ENCODE measurements at regions not wholly inside any gene's neighbourhood (a gene's known extent, or its start where the extent isn't known, plus 50 kb on each side); places are given as distances from the start of the nearest gene placed in this dataset.
"Not testable (repeated sequence)": the region's sequence is repeated elsewhere in the genome, so short reads cannot be mapped to it uniquely, and the experiment has no call there.

GRCh38 chr2:128511731-128512378 lies 193.2 kb upstream of the HS6ST1 start:
- Histone ChIP-seq H3K4me1 (ENCODE audit: control insufficient read depth, insufficient read depth, low read length, poor library complexity, severe bottlenecking) (no peaks in the 10 kb centered on the region), H3K9me3 (ENCODE audit: control insufficient read depth, low read length) (no peaks in the 10 kb centered on the region), H3K27me3 (replicated peaks; ENCODE audit: control insufficient read depth, insufficient read depth, low read length, poor library complexity, severe bottlenecking) (no peaks in the 10 kb centered on the region), H3K27ac (ENCODE audit: insufficient read depth, low read length, poor library complexity, severe bottlenecking) (no peak overlapping the region), H3K36me3 (ENCODE audit: control insufficient read depth, insufficient read depth, low read length) (no peaks in the 10 kb centered on the region), H3K4me3 (ENCODE audit: insufficient read depth, low read depth, low read length, poor library complexity, severe bottlenecking) (no peak overlapping the region)
- no peak for DNase-seq

DNA sequence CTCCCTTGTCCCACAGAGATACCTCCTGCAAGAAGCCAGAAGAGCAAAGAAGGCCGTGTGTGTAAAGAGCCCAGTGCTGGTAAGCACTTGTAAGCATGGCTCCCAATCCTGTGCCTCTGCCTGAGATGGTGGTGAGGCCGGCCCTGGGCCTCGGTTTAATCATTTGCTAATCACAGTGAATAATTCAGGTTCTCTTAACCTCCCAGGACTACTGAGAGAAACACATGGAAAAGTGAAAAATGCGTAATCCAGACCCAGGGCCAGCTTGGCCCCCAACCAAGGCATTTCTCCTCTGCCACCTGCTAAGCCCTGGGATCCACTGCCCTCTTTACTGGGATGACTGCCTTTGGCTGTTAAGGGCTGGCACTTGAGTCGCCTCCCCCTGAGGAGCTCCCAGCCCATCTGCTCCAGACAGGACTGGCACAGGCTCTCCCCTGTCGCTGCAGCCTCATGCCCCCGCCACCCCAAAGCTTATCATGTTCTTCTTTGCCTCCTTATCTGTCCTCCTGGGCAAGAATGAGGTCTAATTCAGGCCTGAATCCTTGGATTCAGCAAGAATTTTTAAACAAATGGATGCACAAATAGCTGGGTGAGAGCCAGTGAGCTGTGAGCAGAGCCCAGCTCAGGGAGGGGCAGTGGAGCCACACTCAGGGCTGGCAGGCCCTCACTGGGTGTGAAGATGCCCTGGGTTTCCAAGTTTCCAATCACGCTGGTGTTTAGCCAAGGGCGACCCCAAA lies 193.9 kb upstream of the HS6ST1 start:
- Histone ChIP-seq H3K27me3 (replicated peaks; ENCODE audit: control insufficient read depth, insufficient read depth, low read length, poor library complexity, severe bottlenecking) (no peaks in the 10 kb centered on the region), H3K4me1 (ENCODE audit: control insufficient read depth, insufficient read depth, low read length, poor library complexity, severe bottlenecking) (no peaks in the 10 kb centered on the region), H3K4me3 (ENCODE audit: insufficient read depth, low read depth, low read length, poor library complexity, severe bottlenecking) (no peak overlapping the region), H3K36me3 (ENCODE audit: control insufficient read depth, insufficient read depth, low read length) (no peaks in the 10 kb centered on the region), H3K9me3 (ENCODE audit: control insufficient read depth, low read length) (no peaks in the 10 kb centered on the region), H3K27ac (ENCODE audit: insufficient read depth, low read length, poor library complexity, severe bottlenecking) (no peak overlapping the region)
- DNase-seq: no peak

DNA sequence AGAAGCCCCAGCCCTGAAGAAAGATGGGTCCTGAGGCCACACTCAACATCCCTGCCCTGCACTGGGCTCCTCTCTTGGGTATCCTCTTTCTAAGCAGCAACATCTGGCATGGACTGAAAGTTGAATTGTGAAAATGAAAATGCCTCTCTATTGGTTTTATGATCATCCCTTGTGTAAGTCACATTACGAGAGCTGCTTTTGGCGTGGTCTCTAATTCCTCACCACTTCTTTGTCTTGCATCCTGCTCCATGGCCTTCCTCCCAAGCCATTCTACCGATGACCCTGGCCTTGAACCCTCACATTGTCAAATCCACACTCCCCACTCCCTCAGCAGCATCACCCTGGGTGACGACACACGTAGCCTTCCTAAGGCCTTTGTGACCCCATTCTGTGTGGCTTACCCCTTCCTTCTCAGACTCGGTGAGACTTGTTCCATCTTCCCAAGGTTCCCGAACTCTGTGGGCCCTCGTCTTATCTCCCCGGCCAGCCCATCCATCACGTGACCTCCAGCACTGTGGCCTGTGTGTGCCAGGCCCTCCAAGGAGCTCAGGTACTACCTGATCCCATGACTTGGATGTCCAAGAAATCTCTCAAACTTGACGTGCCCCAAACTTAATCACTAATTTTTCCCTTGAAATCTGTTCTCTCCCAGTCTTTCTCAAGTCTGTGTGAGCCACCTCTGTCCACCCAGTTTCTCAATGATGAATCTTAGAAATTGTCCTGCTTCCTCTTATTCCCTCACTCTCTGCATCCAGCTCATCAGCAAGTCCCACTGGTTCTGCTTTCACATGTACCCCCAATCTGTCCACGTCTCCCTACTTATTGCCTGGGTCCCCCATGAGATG lies 194.7 kb upstream of the HS6ST1 start:
- H3K27ac ChIP-seq (ENCODE audit: insufficient read depth, low read length, poor library complexity, severe bottlenecking): no peak overlapping the region
- no peaks in the 10 kb centered on the region for H3K4me1 ChIP-seq (ENCODE audit: control insufficient read depth, insufficient read depth, low read length, poor library complexity, severe bottlenecking)
- no peak overlapping the region for H3K4me3 ChIP-seq (ENCODE audit: insufficient read depth, low read depth, low read length, poor library complexity, severe bottlenecking)
- H3K36me3 ChIP-seq (ENCODE audit: control insufficient read depth, insufficient read depth, low read length): no peaks in the 10 kb centered on the region
- no peaks in the 10 kb centered on the region for H3K27me3 ChIP-seq (replicated peaks; ENCODE audit: control insufficient read depth, insufficient read depth, low read length, poor library complexity, severe bottlenecking)
- no peak for DNase-seq
- H3K9me3 ChIP-seq (ENCODE audit: control insufficient read depth, low read length): no peaks in the 10 kb centered on the region

DNA sequence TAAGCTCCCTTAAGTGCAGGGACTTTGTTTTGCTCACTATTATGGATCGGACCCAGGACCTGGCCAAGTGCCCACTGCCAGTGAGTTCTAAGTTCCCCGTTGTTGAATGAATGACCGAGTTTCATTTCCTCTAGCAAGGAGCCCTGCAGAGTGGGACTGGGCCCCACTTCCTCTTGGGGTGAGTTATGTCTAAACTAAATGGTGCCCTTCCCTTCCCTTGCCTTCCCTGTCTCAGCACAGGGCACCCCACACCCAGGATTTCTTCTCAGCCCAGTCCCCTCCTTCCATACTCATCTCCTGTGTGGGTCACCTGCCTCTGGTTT lies 195.3 kb upstream of the HS6ST1 start:
- H3K9me3 ChIP-seq (ENCODE audit: control insufficient read depth, low read length): no peaks in the 10 kb centered on the region
- H3K36me3 ChIP-seq (ENCODE audit: control insufficient read depth, insufficient read depth, low read length): no peaks in the 10 kb centered on the region
- H3K27ac ChIP-seq (ENCODE audit: insufficient read depth, low read length, poor library complexity, severe bottlenecking): no peak overlapping the region
- no peaks in the 10 kb centered on the region for H3K27me3 ChIP-seq (replicated peaks; ENCODE audit: control insufficient read depth, insufficient read depth, low read length, poor library complexity, severe bottlenecking)
- H3K4me1 ChIP-seq (ENCODE audit: control insufficient read depth, insufficient read depth, low read length, poor library complexity, severe bottlenecking): no peaks in the 10 kb centered on the region
- no peak overlapping the region for H3K4me3 ChIP-seq (ENCODE audit: insufficient read depth, low read depth, low read length, poor library complexity, severe bottlenecking)
- no peak for DNase-seq

GRCh38 chr2:128514555-128514955 lies 195.9 kb upstream of the HS6ST1 start:
- no peaks in the 10 kb centered on the region for H3K36me3 ChIP-seq (ENCODE audit: control insufficient read depth, insufficient read depth, low read length)
- no peak overlapping the region for H3K4me3 ChIP-seq (ENCODE audit: insufficient read depth, low read depth, low read length, poor library complexity, severe bottlenecking)
- no peak for DNase-seq
- no peaks in the 10 kb centered on the region for H3K27me3 ChIP-seq (replicated peaks; ENCODE audit: control insufficient read depth, insufficient read depth, low read length, poor library complexity, severe bottlenecking)
- H3K4me1 ChIP-seq (ENCODE audit: control insufficient read depth, insufficient read depth, low read length, poor library complexity, severe bottlenecking): no peaks in the 10 kb centered on the region
- no peaks in the 10 kb centered on the region for H3K9me3 ChIP-seq (ENCODE audit: control insufficient read depth, low read length)
- no peak overlapping the region for H3K27ac ChIP-seq (ENCODE audit: insufficient read depth, low read length, poor library complexity, severe bottlenecking)

DNA sequence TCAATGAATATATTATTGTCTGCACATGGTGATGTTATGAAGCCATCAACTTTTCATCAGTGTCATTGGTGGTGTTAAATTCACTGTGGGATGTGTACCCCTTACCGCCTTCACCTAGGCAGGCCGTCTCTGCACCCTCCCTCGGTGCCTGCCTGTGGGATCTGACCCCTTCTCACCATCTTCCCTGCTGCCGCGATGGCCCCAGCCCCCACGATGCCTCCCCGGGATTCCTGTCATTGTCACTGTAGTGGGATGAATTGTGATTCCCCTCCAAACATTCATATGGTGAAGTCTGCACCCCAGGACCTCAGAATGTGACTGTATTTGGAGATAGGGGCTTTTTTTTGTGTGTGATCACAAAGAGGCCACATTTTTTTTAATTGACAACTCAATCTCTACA lies 198.3 kb upstream of the HS6ST1 start:
- no peak overlapping the region for H3K4me3 ChIP-seq (ENCODE audit: insufficient read depth, low read depth, low read length, poor library complexity, severe bottlenecking)
- no peaks in the 10 kb centered on the region for H3K9me3 ChIP-seq (ENCODE audit: control insufficient read depth, low read length)
- H3K27me3 ChIP-seq (replicated peaks; ENCODE audit: control insufficient read depth, insufficient read depth, low read length, poor library complexity, severe bottlenecking): no peaks in the 10 kb centered on the region
- DNase-seq: no peak
- no peaks in the 10 kb centered on the region for H3K36me3 ChIP-seq (ENCODE audit: control insufficient read depth, insufficient read depth, low read length)
- H3K27ac ChIP-seq (ENCODE audit: insufficient read depth, low read length, poor library complexity, severe bottlenecking): no peak overlapping the region
- H3K4me1 ChIP-seq (ENCODE audit: control insufficient read depth, insufficient read depth, low read length, poor library complexity, severe bottlenecking): no peaks in the 10 kb centered on the region

GRCh38 chr2:128519028-128519427 lies 200.4 kb upstream of the HS6ST1 start:
- H3K36me3 ChIP-seq (ENCODE audit: control insufficient read depth, insufficient read depth, low read length); DNase-seq; H3K27ac ChIP-seq (ENCODE audit: insufficient read depth, low read length, poor library complexity, severe bottlenecking); H3K9me3 ChIP-seq (ENCODE audit: control insufficient read depth, low read length); H3K4me1 ChIP-seq (ENCODE audit: control insufficient read depth, insufficient read depth, low read length, poor library complexity, severe bottlenecking); H3K4me3 ChIP-seq (ENCODE audit: insufficient read depth, low read depth, low read length, poor library complexity, severe bottlenecking); H3K27me3 ChIP-seq (replicated peaks; ENCODE audit: control insufficient read depth, insufficient read depth, low read length, poor library complexity, severe bottlenecking): not testable (repeated sequence)

DNA sequence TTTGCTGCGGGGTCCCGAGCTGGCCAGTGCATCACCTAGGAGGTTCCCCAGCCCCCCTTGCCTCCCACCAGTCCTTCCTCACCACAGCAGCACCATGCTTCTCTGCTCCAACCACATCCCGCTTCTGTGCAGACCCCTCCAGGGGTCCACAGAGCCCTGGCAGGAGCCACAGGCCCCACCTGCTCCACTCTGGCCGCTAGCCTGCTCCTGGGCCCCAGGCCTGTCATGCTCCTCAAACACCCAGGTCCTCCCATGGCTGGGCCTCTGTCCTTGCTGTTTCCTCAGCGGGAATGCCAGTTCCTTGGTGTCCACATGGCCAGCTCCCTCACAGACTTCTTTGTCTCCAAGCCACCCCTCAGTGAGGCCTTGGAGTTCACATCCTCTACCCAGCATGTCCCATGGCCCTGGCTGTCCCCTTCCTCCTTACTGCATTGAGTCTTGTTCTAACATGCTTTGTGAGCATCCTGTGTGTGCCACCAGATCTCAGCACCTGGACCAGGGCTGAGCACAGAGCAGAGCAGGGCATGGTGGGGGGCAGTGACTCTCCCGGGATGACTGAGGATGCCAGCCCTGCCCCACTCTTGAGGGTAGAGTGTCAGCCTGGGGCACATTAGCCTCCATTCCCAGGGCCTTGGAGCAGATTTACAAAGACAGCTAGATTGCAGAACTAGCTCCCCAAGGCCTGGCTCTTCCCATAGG lies 201.0 kb upstream of the HS6ST1 start:
- Histone ChIP-seq H3K4me1 (ENCODE audit: control insufficient read depth, insufficient read depth, low read length, poor library complexity, severe bottlenecking) (no peaks in the 10 kb centered on the region), H3K27me3 (replicated peaks; ENCODE audit: control insufficient read depth, insufficient read depth, low read length, poor library complexity, severe bottlenecking) (no peaks in the 10 kb centered on the region), H3K27ac (ENCODE audit: insufficient read depth, low read length, poor library complexity, severe bottlenecking) (no peak overlapping the region), H3K4me3 (ENCODE audit: insufficient read depth, low read depth, low read length, poor library complexity, severe bottlenecking) (no peak overlapping the region), H3K9me3 (ENCODE audit: control insufficient read depth, low read length) (no peaks in the 10 kb centered on the region), H3K36me3 (ENCODE audit: control insufficient read depth, insufficient read depth, low read length) (no peaks in the 10 kb centered on the region)
- no peak for DNase-seq

GRCh38 chr2:128520340-128520739 lies 201.7 kb upstream of the HS6ST1 start:
- Histone ChIP-seq H3K9me3 (ENCODE audit: control insufficient read depth, low read length) (no peaks in the 10 kb centered on the region), H3K4me3 (ENCODE audit: insufficient read depth, low read depth, low read length, poor library complexity, severe bottlenecking) (no peak overlapping the region), H3K27ac (ENCODE audit: insufficient read depth, low read length, poor library complexity, severe bottlenecking) (no peak overlapping the region), H3K4me1 (ENCODE audit: control insufficient read depth, insufficient read depth, low read length, poor library complexity, severe bottlenecking) (no peaks in the 10 kb centered on the region), H3K27me3 (replicated peaks; ENCODE audit: control insufficient read depth, insufficient read depth, low read length, poor library complexity, severe bottlenecking) (no peaks in the 10 kb centered on the region), H3K36me3 (ENCODE audit: control insufficient read depth, insufficient read depth, low read length) (no peaks in the 10 kb centered on the region)
- DNase-seq: no peak
